Mucosa of rectum (tissue), 2 donors: ENCODE measurements at regions not wholly inside any gene's neighbourhood (a gene's known extent, or its start where the extent isn't known, plus 50 kb on each side); places are given as distances from the start of the nearest gene placed in this dataset.

ENCODE experiments used
- H3K27ac ChIP-seq, 2 donors: one replicate each; pipeline ENCODE4 v1.7.0; 2013; ENCODE audit warnings: inconsistent platforms in 2 of 2, low read depth in 2 of 2, low read length in 2 of 2
- H3K27me3 ChIP-seq, 2 donors: one replicate each; pipeline ENCODE4 v1.7.0; 2013; ENCODE audit warnings: low read length in 2 of 2; ENCODE audit not compliant: control insufficient read depth in 2 of 2, insufficient read depth in 2 of 2
- H3K36me3 ChIP-seq, 2 donors: one replicate each; pipeline ENCODE4 v1.7.0; 2013; ENCODE audit warnings: low read length in 2 of 2; ENCODE audit not compliant: control insufficient read depth in 2 of 2, insufficient read depth in 2 of 2
- H3K4me1 ChIP-seq, 2 donors: one replicate each; pipeline ENCODE4 v1.7.0; 2013; ENCODE audit warnings: low read length in 2 of 2, mild to moderate bottlenecking in 1 of 2; ENCODE audit not compliant: control insufficient read depth in 2 of 2, insufficient read depth in 2 of 2
- H3K4me3 ChIP-seq, 2 donors: one replicate each; pipeline ENCODE4 v1.7.0; 2013; ENCODE audit warnings: low read length in 2 of 2
- H3K9ac ChIP-seq, 2 donors: one replicate each; pipeline ENCODE4 v1.7.0; 2013; ENCODE audit warnings: low read length in 2 of 2, low read depth in 1 of 2, mild to moderate bottlenecking in 1 of 2
- H3K9me3 ChIP-seq, 2 donors: one replicate each; pipeline ENCODE4 v1.7.0; 2013; ENCODE audit warnings: low read length in 2 of 2; ENCODE audit not compliant: control insufficient read depth in 2 of 2
- donor health status: healthy.
- donor health status: Normal muscosa, but diverticular disease.

DNA sequence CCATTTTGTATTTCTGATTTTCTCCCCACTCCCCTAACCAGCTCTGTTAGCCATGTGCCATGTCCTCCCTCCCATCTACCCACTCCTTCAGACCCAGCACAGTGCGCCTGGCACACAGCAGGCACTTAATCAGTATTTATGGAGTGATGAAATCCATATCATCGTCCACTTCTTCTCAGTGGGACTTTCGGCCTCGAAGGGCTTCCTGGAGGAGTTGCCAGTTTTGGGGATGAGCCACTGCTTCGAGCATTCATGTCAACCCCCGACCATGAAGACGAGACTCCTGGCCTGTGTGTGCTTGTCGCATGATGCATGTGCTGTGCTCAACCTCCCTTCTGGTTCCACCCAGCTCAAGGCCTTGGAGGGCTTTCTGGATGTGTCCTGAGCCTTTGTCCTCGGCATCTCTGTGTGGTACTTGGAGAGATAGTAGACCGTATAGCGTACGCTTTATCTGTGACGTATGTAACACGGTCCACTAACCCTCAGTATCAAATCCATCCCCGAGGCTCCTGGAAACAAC, 119.5 kb upstream of the RTL1 start:
- H3K4me1 ChIP-seq = no peaks in the 10 kb centered on the region
- no peak overlapping the region for H3K27ac ChIP-seq
- no peak overlapping the region for H3K4me3 ChIP-seq

DNA sequence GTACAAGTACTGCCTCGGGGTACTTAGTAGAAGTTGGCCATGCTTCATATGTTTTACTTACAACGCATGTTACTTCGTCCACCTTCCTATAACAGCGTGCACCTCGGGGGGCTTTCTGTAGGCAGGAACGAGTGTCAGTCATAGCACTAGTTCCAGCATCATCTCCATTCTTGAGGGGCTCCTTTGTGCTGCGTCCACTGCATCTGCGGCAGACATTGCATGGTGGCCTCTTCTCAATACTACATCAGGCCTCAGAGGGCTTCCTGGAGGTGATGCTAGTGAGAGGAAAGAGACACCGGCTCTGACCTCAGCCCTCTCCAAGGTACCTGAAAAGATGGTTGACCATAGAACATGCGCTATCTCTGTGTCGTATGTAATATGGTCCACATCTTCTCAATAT, 121.2 kb upstream of the RTL1 start:
- no peaks in the 10 kb centered on the region for H3K27me3 ChIP-seq
- no peaks in the 10 kb centered on the region for H3K9me3 ChIP-seq
- H3K4me1 ChIP-seq = no peaks in the 10 kb centered on the region
- no peak overlapping the region for H3K9ac ChIP-seq
- H3K4me3 ChIP-seq = no peak overlapping the region
- no peaks in the 10 kb centered on the region for H3K36me3 ChIP-seq
- no peak overlapping the region for H3K27ac ChIP-seq

More for the DNA sequence above, 119.5 kb upstream of the RTL1 start:
- Histone ChIP-seq H3K9me3 (no peaks in the 10 kb centered on the region), H3K36me3 (no peaks in the 10 kb centered on the region), H3K27me3 (no peaks in the 10 kb centered on the region), H3K9ac (no peak overlapping the region)

DNA sequence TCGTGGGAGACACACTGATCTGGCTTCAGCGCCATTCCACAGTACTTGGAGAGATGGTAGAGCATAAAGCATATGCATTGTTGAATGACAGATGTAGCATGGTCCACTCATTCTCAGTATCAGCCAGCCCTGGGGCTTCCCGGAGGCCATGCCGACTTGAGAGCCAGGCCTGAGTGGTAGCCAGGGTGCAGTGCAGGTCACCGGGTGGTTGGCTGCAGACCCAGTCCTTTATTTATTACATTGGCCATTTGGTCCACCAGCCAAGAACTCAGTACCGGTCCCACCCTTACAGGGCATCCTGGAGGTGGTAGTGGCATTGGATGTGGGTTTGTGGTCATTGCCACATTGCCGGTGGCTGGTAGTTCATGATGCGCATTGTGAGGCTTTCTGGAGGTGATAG, 121.6 kb upstream of the RTL1 start:
- Histone ChIP-seq H3K27ac (no peak overlapping the region), H3K27me3 (no peaks in the 10 kb centered on the region), H3K9ac (no peak overlapping the region), H3K36me3 (no peaks in the 10 kb centered on the region), H3K4me3 (no peak overlapping the region), H3K4me1 (no peaks in the 10 kb centered on the region), H3K9me3 (no peaks in the 10 kb centered on the region)

DNA sequence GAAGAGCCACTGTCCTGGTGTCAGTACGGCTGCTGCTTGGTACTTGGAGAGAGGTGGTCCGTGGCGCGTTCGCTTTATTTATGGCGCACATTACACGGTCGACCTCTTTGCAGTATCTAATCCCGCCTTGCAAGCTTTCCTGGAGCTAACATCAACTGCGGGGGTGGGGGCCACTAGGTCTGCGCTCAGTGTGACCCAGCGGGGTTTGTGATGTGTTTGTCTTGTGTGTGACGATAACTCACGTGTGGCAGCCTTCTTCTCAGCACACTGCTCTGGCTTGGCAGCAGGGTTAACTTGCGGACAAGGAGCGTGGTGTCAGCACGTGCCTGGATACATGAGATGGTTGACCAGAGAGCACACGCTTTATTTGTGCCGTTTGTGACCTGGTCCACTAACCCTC, 122.2 kb upstream of the RTL1 start:
- Histone ChIP-seq H3K4me3 (no peak overlapping the region), H3K27ac (no peak overlapping the region), H3K36me3 (no peaks in the 10 kb centered on the region), H3K9me3 (no peaks in the 10 kb centered on the region), H3K4me1 (no peaks in the 10 kb centered on the region), H3K27me3 (no peaks in the 10 kb centered on the region), H3K9ac (no peak overlapping the region)

DNA sequence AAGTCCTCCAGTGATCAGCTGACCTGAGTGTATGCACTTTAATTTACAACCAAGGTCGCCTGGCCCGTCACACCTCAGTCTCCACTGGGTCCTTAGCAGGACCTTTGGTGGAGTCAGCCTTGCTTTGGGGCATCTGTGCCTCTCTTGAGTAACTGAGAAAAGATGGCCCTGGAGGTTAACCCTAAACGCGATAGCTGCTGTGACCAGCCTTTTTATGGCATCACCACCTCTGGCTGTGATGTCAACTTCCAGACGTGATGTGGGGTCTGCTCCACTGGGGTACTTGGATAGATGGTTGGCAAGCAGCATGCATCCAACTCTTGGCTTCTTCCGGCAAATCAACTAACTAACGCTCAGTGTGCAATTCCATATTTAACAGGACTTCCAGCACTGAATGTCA, 122.8 kb upstream of the RTL1 start:
- H3K9ac ChIP-seq = no peak overlapping the region
- H3K36me3 ChIP-seq = no peaks in the 10 kb centered on the region
- H3K4me1 ChIP-seq = no peaks in the 10 kb centered on the region
- no peak overlapping the region for H3K4me3 ChIP-seq
- H3K27ac ChIP-seq = no peak overlapping the region
- H3K9me3 ChIP-seq = no peaks in the 10 kb centered on the region
- H3K27me3 ChIP-seq = no peaks in the 10 kb centered on the region

DNA sequence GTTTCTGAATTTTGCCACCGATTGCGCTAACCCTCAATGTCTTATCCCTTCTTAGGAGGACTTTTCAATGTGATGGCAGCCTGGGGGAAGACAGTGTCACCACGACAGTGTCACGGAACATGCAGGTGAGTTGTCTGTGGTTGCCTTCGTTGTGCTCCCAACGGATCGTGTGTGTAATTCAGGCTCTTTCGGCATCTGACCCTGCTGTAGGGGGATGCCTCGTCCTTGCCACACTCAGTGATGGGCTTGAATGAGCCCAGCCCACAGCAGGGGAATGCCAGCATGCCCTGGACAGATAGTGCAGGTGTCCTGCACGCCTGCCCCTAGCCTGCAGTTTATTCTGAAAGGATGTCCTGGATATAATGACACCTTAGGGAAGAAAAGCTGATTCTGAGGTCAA, 123.8 kb upstream of the RTL1 start:
- H3K36me3 ChIP-seq = no peaks in the 10 kb centered on the region
- no peak overlapping the region for H3K4me3 ChIP-seq
- no peaks in the 10 kb centered on the region for H3K4me1 ChIP-seq
- no peaks in the 10 kb centered on the region for H3K9me3 ChIP-seq
- H3K27me3 ChIP-seq = no peaks in the 10 kb centered on the region
- H3K27ac ChIP-seq = no peak overlapping the region
- H3K9ac ChIP-seq = no peak overlapping the region

DNA sequence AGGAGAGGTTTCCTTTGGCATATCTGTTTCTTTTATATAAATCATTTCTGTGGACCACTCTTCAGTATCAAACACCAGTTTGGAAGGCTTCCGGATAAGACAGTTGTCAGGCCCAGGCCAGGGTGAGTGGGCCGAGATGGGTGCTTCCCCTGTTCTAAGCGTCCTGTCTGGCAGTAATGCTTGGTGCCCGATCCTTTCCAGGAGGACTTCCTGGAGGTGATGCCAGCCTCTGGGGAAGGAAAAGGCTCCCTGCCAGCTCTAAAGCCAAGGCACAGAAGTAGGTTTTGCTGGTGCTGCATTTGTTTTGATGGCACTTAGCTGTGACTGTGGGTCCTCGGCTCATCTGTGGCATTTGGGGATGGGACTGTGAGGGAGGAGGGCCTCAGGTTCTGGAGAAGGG, 124.4 kb upstream of the RTL1 start:
- Histone ChIP-seq H3K4me1 (no peaks in the 10 kb centered on the region), H3K4me3 (no peak overlapping the region), H3K27me3 (no peaks in the 10 kb centered on the region), H3K36me3 (no peaks in the 10 kb centered on the region), H3K9me3 (no peaks in the 10 kb centered on the region), H3K9ac (no peak overlapping the region), H3K27ac (no peak overlapping the region)

DNA sequence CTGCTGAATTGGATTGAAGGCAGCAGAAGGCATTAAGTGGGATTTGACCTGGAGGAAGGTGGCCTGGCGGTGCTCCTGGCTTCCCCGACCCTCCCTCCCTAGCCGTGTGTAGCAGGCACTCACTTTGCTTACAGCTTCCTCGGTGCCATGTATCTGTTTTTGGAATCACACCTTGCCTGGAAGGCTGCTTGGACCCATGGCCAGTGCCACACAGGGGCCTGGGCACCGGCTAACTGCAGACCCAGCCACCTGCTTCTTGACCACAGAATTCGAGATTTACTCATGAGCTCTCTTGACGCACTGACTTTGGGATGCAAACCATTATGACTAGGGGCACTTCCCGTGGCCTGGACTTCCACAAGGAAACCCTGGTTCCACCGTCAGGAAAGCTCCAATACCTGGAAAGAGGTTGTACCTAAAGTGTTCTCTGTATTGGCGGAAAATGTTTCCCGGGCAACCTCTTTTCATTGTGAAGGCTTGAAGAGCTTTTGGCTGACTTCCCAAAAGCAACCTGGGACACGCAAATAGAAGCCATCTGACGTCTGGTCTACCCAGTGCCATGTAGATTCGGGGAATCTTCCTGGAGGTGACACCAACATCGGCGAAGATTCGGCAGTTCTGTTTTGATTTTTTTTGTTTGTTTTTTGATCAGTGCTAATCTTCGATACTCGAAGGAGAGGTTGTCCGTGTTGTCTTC, 125.6 kb upstream of the RTL1 start:
- Histone ChIP-seq H3K9ac (no peak overlapping the region), H3K9me3 (no peaks in the 10 kb centered on the region), H3K27me3 (no peaks in the 10 kb centered on the region), H3K4me1 (no peaks in the 10 kb centered on the region), H3K27ac (no peak overlapping the region), H3K36me3 (no peaks in the 10 kb centered on the region), H3K4me3 (no peak overlapping the region)

DNA sequence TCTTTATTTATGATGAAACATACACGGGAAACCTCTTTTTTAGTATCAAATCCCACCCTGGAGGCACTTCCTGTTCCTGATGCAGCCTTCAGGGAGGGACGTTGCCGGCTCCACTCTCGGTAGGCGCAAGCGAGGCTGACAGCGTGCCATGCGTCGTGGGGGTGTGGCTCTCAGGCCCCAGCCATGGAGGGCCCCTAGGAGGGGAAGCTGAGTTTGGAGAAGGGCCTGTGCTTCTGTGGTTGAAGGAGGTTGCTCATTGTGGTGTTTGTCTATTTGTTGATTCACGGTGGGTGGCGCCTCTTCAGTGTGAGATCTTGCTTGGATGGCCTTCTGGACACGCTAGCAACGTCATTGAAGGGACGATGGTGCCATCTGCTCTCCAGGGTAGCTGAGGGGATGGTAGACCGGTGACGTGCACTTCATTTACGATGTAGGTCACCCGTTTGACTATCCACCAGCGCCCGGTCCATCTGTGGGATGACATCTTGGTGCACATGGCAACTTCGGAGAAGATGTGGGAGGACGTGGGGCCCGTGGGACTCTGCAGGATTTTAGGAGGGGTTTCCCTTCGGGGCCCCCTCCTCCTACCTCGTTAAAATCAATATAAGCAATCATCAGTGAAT, 126.3 kb upstream of the RTL1 start:
- H3K9ac ChIP-seq = no peak overlapping the region
- H3K27me3 ChIP-seq = no peaks in the 10 kb centered on the region
- H3K36me3 ChIP-seq = no peaks in the 10 kb centered on the region
- no peak overlapping the region for H3K4me3 ChIP-seq
- H3K27ac ChIP-seq = no peak overlapping the region
- no peaks in the 10 kb centered on the region for H3K4me1 ChIP-seq
- H3K9me3 ChIP-seq = no peaks in the 10 kb centered on the region

DNA sequence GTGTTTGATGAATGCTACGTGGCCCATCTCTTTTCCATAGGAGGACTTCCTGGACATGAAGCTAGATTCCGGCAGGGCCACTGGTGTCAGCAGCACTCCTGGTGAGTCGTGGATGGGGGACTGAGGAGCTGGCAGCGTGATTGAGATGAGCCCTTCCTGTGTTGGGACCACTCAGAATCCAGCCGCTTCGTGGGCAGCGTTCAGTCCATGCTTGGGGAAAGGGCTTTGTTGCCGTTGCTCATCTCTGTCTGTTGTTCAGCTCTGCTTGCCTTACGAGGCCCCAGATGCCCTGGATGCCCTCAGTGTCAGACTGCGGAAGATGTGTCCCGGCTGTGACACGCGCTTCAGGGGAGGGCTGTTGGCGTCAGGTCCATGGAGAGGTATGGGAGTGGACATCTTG, 127.1 kb upstream of the RTL1 start:
- no peak overlapping the region for H3K4me3 ChIP-seq
- H3K9ac ChIP-seq = no peak overlapping the region
- no peaks in the 10 kb centered on the region for H3K36me3 ChIP-seq
- no peaks in the 10 kb centered on the region for H3K27me3 ChIP-seq
- H3K4me1 ChIP-seq = no peaks in the 10 kb centered on the region
- H3K27ac ChIP-seq = no peak overlapping the region
- no peaks in the 10 kb centered on the region for H3K9me3 ChIP-seq
